GM03348 (cell line): ENCODE measurements at regions not wholly inside any gene's neighbourhood (a gene's known extent, or its start where the extent isn't known, plus 50 kb on each side); places are given as distances from the start of the nearest gene placed in this dataset.
"Not testable (repeated sequence)": the region's sequence is repeated elsewhere in the genome, so short reads cannot be mapped to it uniquely, and the experiment has no call there.

Experiments
- DNase-seq: peaks from one replicate; pipeline ENCODE4 v3.0.0; 2012; ENCODE audit warnings: low spot score

GRCh38 chr4:13902146-13902545, 274.6 kb upstream of the BOD1L1 start:
- DNase-seq, result no peak

GRCh38 chr4:13903061-13903460, 275.5 kb upstream of the BOD1L1 start:
- DNase-seq, result no peak

DNA sequence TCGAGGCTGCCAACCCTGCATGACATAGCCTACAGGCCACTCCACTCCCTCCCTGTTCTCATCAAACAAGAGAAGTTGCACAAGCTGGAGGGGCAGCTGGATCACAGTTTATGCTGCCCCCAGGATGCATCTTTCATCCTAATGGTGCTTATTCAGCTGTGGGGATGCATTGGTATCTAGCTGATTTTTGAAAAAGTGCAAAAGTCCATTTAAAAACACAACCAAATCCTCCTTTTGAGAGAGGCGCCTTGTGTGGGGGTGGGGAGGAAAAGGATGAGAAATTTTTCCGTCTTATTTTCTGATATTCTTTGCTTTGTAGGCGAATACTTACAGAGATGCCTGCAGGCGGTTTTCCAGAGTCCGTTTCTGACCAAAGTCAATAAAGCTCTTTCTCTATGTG, 276.4 kb upstream of the BOD1L1 start:
- no peak for DNase-seq

DNA sequence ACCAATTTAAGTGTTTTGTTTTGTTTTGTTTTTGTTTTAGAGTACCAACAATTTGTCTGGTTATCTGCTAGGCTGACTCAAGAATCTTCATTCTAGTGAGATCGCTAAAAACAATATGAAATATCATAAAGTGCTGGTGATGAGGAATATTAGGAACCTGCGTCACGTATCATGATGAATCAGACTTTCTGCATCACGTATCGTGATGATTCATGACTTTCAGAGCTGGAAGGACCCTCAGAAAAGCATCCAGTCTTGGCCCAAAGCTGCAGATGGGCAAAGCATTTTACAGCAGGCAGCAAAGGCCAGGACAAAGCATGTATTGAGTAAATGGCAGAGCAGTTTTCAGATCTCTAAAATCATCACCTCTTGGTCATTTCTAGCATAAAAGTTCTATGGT, 278.0 kb upstream of the BOD1L1 start:
- DNase-seq, result no peak

GRCh38 chr4:13906727-13907126, 279.2 kb upstream of the BOD1L1 start:
- DNase-seq, result no peak

GRCh38 chr4:13907255-13907751, 279.8 kb upstream of the BOD1L1 start:
- DNase-seq, result peak; percentile 63

GRCh38 chr4:13908455-13908854, 280.9 kb upstream of the BOD1L1 start:
- no peak for DNase-seq

DNA sequence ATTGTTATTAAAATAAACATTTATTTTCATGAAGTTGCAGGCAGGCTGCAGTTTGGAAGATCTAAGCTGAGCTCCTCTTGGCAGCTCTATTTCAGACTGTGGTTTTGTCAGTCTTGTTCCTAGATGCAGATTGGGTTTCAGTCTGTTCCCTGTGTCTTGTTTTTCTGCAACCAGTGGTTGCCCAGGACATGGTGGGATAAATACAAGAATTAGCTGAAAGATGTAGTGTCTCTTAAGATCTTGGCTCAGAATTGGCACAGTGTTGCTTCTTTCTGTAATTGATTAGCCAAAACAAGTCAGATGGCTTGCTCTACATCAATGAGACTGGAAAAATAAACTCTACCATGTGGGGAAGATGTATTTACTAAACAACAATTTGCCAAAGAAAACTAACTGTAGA, 283.0 kb upstream of the BOD1L1 start:
- no peak for DNase-seq

DNA sequence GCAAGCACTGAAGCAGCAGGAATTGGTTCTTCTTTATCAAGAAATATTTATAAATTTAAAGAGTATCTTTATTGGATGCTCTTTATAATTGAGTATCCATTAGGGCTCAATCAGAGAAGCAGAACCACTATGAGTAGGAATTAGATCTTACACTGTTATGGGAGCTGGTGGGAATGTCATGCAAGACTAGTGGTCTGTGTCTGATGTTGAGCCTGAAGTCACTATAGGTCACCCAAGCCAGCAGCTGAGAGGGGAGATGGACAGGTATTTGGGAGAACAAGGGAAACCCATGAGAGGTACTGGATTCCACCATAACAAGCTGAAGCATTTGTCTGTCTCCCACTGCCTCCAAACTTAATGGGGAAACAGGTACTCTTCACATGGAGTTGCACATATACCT, 283.7 kb upstream of the BOD1L1 start:
- DNase-seq, result no peak

GRCh38 chr4:13912436-13912925, 285.0 kb upstream of the BOD1L1 start:
- no peak for DNase-seq

- peak; percentile 26 for DNase-seq
These were observed 285.4 kb upstream of the BOD1L1 start for GRCh38 chr4:13912966-13913365.

GRCh38 chr4:13917015-13917414, 289.5 kb upstream of the BOD1L1 start:
- DNase-seq, result peak; percentile 20

DNA sequence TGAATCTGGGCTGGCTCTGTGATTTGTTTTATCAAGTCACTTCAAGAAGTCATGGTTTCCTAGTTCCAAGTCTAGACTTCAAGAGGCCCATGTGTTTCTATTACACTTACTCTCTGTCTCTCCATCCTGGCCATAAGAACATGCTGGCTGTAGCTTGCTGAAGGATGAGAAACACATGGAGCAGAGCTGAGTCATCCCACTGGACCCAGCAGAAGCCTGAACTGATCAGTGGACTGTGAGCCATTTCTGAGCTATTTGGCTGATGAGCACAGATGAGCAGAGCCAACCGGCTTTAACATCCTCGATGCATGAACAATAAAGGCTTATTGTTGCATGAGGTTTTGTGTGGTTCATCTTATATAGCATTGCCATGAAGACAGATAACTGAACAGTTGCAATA, 290.6 kb upstream of the BOD1L1 start:
- DNase-seq, result peak; percentile 69

DNA sequence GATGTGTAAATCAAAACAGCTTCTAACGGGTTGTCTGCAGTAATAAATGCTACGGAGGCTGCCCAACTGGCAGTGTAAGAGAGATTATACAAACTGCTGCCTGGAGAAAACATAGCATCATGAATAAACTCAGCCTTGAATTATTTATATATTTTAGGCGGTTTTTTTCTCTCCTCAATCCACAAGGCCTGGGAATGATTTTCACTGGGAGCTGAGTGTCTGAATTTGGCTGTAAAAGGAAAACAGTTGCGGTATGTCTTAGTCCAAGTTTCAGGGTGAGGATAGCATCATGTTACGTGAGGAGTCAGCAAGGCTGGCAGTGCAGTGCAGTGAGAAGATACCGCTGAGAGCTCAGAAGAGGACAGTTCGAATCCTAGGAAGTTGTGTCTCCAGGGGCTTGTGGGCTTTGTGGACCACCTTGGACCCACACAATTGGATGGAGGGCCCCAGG, 291.5 kb upstream of the BOD1L1 start:
- peak; percentile 61 for DNase-seq

- no peak for DNase-seq
These were observed 292.8 kb upstream of the BOD1L1 start for GRCh38 chr4:13920111-13920875.

DNA sequence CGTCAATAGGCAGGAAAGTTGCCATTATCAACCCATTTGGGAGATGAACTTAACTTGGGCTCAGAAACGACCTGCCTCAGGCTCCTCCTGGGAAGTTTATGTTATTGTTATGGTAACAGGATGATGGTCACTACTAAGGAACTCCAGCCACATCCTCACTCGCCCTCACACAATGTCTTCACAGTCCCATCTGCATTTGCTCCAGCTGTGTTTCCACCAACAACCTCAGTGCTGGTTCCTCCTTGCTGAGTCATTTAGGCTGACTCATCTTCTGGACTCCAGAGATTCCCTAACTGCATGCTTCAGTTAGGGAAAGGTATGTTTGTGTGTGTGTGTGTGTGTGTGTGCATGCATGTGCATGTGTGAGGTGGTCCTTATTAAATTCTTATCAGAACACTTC, 293.4 kb upstream of the BOD1L1 start:
- peak; percentile 81 for DNase-seq

- DNase-seq, result peak; percentile 16
These were observed 294.3 kb upstream of the BOD1L1 start for GRCh38 chr4:13921805-13922204.

- DNase-seq, result no peak
These were observed 294.9 kb upstream of the BOD1L1 start for GRCh38 chr4:13922459-13922858.

DNA sequence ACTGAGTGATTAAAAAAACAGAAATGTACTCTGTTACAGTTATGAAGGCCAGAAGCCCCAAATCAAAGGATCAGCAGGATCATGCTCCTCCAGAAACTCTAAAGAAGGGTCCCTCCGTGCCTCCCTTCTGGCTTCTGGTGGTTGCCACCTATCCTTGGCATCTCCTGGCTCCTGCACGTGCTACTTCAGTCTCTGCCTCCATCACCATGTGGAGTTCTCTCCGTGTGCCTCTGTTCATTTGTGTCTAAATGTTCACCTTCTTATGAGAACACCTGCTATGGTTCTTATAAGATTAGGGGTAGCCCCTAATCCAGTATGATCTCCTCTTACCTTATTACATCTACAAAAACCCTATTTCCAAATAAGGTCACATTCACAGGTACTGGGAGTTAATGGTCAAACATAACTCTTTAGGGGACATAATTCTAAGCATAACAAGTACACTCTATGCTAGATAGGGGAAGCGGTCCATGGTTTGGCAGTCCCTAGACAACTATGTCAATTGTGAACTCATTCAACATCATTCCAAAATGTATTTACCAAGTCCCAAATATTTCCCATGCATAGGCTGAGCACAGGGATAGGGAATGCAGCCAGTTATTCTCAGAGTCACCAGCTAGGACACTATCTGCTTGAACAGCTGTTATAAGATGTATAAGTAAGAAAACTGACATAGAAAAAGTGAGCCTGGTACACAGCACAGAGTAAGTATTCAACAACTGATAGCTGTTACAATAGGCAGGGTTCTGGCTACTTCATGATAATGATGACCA, 295.5 kb upstream of the BOD1L1 start:
- no peak for DNase-seq

DNA sequence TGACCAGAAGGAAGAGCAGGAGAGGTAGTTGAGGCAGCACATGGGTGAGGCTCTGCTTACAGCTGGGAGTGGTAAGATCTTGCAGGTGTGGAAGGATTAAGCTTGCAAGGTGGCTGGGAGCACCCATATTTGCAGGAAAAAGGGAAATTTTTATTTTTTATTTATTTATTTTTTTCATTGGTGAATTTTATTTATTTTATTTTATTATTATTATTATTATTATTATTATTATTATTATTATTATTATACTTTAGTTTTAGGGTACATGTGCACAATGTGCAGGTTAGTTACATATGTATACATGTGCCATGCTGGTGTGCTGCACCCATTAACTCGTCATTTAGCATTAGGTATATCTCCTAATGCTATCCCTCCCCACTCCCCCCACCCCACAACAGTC, 297.4 kb upstream of the BOD1L1 start:
- DNase-seq, result not testable (repeated sequence)

DNA sequence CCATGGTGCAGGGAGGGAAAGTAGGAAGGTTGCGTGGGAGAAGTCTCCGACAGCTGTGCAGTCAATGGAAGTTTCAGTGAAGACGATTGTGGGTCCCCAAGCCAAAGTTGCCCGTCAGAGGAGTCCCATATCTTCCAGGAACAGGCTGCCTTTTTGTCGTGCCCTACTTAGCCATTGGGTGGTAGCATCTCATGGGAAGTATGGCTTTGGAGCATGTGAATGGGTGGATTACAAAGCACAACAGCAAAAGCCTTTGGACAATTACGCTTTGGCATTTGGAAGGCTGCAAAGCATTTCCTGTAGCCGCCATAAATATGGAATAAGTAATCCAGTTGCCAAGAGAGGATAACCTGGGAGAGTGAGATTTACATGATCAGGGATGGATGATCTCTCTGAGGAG, 300.7 kb upstream of the BOD1L1 start:
- DNase-seq, result no peak

GRCh38 chr4:13930155-13930554, 302.6 kb upstream of the BOD1L1 start:
- no peak for DNase-seq

GRCh38 chr4:13933191-13933590, 305.7 kb upstream of the BOD1L1 start:
- DNase-seq, result peak; percentile 43
